ENCODE measurements at regions not wholly inside any gene's neighbourhood (a gene's known extent, or its start where the extent isn't known, plus 50 kb on each side); places are given as distances from the start of the nearest gene placed in this dataset.

DNA sequence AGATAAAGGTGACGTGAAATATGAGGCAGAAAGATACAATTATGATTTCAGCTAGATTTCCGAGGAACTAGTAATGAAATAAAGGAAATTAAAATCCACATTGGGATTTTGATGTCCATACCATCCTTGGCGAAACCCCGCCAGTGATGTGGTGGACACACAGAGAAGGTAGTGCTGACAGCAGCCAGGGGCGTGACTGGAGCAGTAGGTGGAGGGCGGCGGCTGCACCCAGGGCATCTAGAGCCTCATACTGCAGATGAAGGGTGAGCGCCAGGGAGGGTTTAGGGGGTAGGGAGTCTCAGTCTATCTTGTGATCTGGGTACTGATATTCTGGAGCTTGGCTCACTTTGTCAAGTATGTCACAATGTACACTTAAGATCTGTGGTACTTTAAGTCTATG, 855.5 kb upstream of the POM121L12 start:
- TF ChIP-seq EZH2 (IDR thresholded peaks at IDR 0.05; ENCODE audit: low read depth) (no peak), CTCF (conservative IDR thresholded peaks at IDR 0.05) (no peak)
